ENCODE measurements at regions not wholly inside any gene's neighbourhood (a gene's known extent, or its start where the extent isn't known, plus 50 kb on each side); places are given as distances from the start of the nearest gene placed in this dataset.

DNA sequence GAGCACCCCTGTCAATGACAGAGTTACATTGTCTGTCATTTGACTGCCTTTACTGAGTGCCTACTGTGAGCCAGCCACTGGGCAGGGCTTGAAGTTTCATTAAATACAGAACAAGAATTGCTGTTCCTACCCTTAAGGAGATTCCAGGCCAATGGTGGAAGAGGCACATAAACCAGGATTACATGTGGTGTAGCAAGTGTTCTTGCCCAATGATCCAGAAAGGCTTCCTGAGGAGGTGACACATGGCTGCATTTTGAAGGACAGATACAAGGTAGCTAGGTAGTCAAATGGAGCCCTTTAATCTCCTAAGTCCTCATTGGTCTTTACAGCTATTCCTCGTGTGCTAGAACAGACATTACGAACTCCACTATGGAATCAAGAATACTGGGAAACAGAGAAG is 312.7 kb downstream of the ETAA1 start:
- H3K9me3 ChIP-seq = no peaks in the 10 kb centered on the region
- H3K4me3 ChIP-seq = no peak overlapping the region
- no peak for DNase-seq
- TF ChIP-seq POLR2A (IDR thresholded peaks at IDR 0.05) (no peak), CTCF (IDR thresholded peaks at IDR 0.05) (no peak), EP300 (IDR thresholded peaks at IDR 0.05; ENCODE audit: low read depth) (no peak), POLR2AphosphoS5 (IDR thresholded peaks at IDR 0.05) (no peak)
- in situ Hi-C loops (cut with MboI; ENCODE audit: low pct_ligation_motif_present in 1 of 4, low pct_unique_long_range_greater_than_20kb in 1 of 4, low sequenced_read_pairs in 3 of 4) (no loop called here), intact Hi-C loops (cut with DNase I; ENCODE audit: low total_unique reads) (loop anchor here (10.0 kb wide), 1 partner anchor 1775 kb away; no protein-coding TSS in a partner anchor)
- no peak overlapping the region for H3K27ac ChIP-seq
- H3K4me1 ChIP-seq = no peaks in the 10 kb centered on the region
- 78% methylated on average over 2 of the region's 2 CpGs; no CpG with 5 or more reads in 1 of the 2 donors for WGBS, 2 donors (ENCODE audit: low coverage in 1 of 2)
- H3K36me3 ChIP-seq = no peaks in the 10 kb centered on the region
- H3K27me3 ChIP-seq = no peaks in the 10 kb centered on the region

GRCh38 chr2:67712484-67712883 is 315.4 kb downstream of the ETAA1 start:
- Histone ChIP-seq H3K9me3 (no peaks in the 10 kb centered on the region), H3K36me3 (no peaks in the 10 kb centered on the region), H3K4me1 (no peaks in the 10 kb centered on the region), H3K27ac (no peak overlapping the region), H3K4me3 (no peak overlapping the region), H3K27me3 (no peaks in the 10 kb centered on the region)
- TF ChIP-seq POLR2A (IDR thresholded peaks at IDR 0.05) (no peak), CTCF (IDR thresholded peaks at IDR 0.05) (no peak), EP300 (IDR thresholded peaks at IDR 0.05; ENCODE audit: low read depth) (no peak), POLR2AphosphoS5 (IDR thresholded peaks at IDR 0.05) (no peak)
- intact Hi-C loops (cut with DNase I; ENCODE audit: low total_unique reads) (no loop called here), in situ Hi-C loops (cut with MboI; ENCODE audit: low pct_ligation_motif_present in 1 of 4, low pct_unique_long_range_greater_than_20kb in 1 of 4, low sequenced_read_pairs in 3 of 4) (no loop called here)
- no peak for DNase-seq
- WGBS, 2 donors (ENCODE audit: low coverage in 1 of 2) = 61 to 72% methylated on average over 11 to 12 of the region's 12 CpGs

DNA sequence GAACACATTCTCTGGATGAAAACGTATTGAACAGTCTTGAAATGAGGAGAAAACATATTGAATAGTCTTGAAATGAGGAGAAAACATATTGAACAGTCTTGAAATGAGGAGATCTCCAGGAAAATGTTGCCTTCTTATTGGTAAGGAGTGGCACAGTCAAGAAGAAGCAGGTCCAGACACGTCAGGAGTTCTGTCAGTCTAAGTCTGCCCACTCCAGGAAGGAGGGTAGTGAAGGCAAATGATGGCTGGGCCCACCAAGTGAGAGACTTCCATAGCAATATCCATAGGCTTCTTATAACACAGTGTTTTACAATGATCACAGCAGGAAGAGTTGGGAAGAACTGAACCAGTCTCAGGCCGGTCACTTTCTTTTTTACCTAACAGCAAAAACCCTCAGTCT is 316.2 kb downstream of the ETAA1 start:
- Histone ChIP-seq H3K27me3 (no peaks in the 10 kb centered on the region), H3K36me3 (no peaks in the 10 kb centered on the region), H3K4me1 (no peaks in the 10 kb centered on the region), H3K27ac (no peak overlapping the region), H3K4me3 (no peak overlapping the region), H3K9me3 (no peaks in the 10 kb centered on the region)
- WGBS, 2 donors (ENCODE audit: low coverage in 1 of 2) = 36 to 54% methylated on average over 1 to 3 of the region's 3 CpGs
- TF ChIP-seq POLR2AphosphoS5 (IDR thresholded peaks at IDR 0.05) = no peak
- no peak for TF ChIP-seq EP300 (IDR thresholded peaks at IDR 0.05; ENCODE audit: low read depth)
- no peak for TF ChIP-seq CTCF (IDR thresholded peaks at IDR 0.05)
- TF ChIP-seq POLR2A (IDR thresholded peaks at IDR 0.05) = no peak
- in situ Hi-C loops (cut with MboI; ENCODE audit: low pct_ligation_motif_present in 1 of 4, low pct_unique_long_range_greater_than_20kb in 1 of 4, low sequenced_read_pairs in 3 of 4) = no loop called here
- no peak for DNase-seq
- intact Hi-C loops (cut with DNase I; ENCODE audit: low total_unique reads) = no loop called here

- DNase-seq = no peak
- TF ChIP-seq EP300 (IDR thresholded peaks at IDR 0.05; ENCODE audit: low read depth) (no peak), POLR2AphosphoS5 (IDR thresholded peaks at IDR 0.05) (no peak), POLR2A (IDR thresholded peaks at IDR 0.05) (no peak), CTCF (IDR thresholded peaks at IDR 0.05) (no peak)
- WGBS, 2 donors (ENCODE audit: low coverage in 1 of 2) = 69 to 81% methylated on average over 1 of the region's 1 CpG
- H3K27ac ChIP-seq = no peak overlapping the region
- intact Hi-C loops (cut with DNase I; ENCODE audit: low total_unique reads) = no loop called here
- H3K27me3 ChIP-seq = no peaks in the 10 kb centered on the region
- H3K4me1 ChIP-seq = no peaks in the 10 kb centered on the region
- no peaks in the 10 kb centered on the region for H3K9me3 ChIP-seq
- in situ Hi-C loops (cut with MboI; ENCODE audit: low pct_ligation_motif_present in 1 of 4, low pct_unique_long_range_greater_than_20kb in 1 of 4, low sequenced_read_pairs in 3 of 4) = no loop called here
- no peaks in the 10 kb centered on the region for H3K36me3 ChIP-seq
- no peak overlapping the region for H3K4me3 ChIP-seq
Observed at GRCh38 chr2:67716895-67717396, 319.8 kb downstream of the ETAA1 start.

Measured in transverse colon (tissue), 4 donors.